IMR-90 (cell line): ENCODE measurements at regions not wholly inside any gene's neighbourhood (a gene's known extent, or its start where the extent isn't known, plus 50 kb on each side); places are given as distances from the start of the nearest gene placed in this dataset.

Source experiments
- ATAC-seq: fragments of 200-7000 bp; cut with Tn5 transposase; 2 replicates; pipeline ENCODE4 v1.9.1; 2020; ENCODE audit warnings: low read depth, mild to moderate bottlenecking, moderate library complexity
- BruUV-seq: library from RNA; stranded (reverse); fragments of 400-500 nt; replicated peaks from 2 replicates; lab custom pipeline; 2021; lab: Mats Ljungman, UMichigan
- CTCF ChIA-PET: fragments of 300-600 bp; formaldehyde crosslinking; extraction: SDS; loops from one replicate; lab custom pipeline; 2021; ENCODE audit warnings: antibody characterized with exemption; lab: Yijun Ruan, JAX
- POLR2A ChIA-PET: fragments of 300-600 bp; sonication (Branson Sonifier 250); formaldehyde crosslinking; loops from one replicate; lab custom pipeline; 2022; ENCODE audit warnings: antibody characterized with exemption; ENCODE audit not compliant: unreplicated experiment; lab: Charles Lee
- DNase-seq: peaks from one replicate; pipeline ENCODE4 v3.0.0; 2013
- H2AFZ ChIP-seq: replicated peaks from 2 replicates; pipeline ENCODE3; 2013; ENCODE audit warnings: low read length, mild to moderate bottlenecking; ENCODE audit not compliant: poor library complexity
- H2AK5ac ChIP-seq: 2 replicates; pipeline ENCODE4 v1.6.1; 2013; ENCODE audit warnings: low read depth, low read length, inconsistent platforms
- H2AK9ac ChIP-seq: replicated peaks from 2 replicates; pipeline ENCODE3; 2013; ENCODE audit warnings: mild to moderate bottlenecking, low read depth, low read length, moderate library complexity; ENCODE audit not compliant: poor library complexity
- H2BK120ac ChIP-seq: 2 replicates; pipeline ENCODE4 v1.6.1; 2013; ENCODE audit warnings: low read depth, low read length, inconsistent platforms
- H2BK15ac ChIP-seq: 3 replicates; pipeline ENCODE4 v1.6.1; 2013; ENCODE audit warnings: low read depth, low read length, inconsistent platforms
- H2BK20ac ChIP-seq: 2 replicates; pipeline ENCODE4 v1.6.1; 2013; ENCODE audit warnings: low read depth, mild to moderate bottlenecking, inconsistent platforms, low read length, moderate library complexity
- H2BK5ac ChIP-seq: 2 replicates; pipeline ENCODE4 v1.6.1; 2013; ENCODE audit warnings: mild to moderate bottlenecking, low read depth, low read length, inconsistent platforms; ENCODE audit not compliant: poor library complexity, severe bottlenecking
- H3K14ac ChIP-seq: replicated peaks from 2 replicates; pipeline ENCODE4 v1.6.1; 2013; ENCODE audit warnings: low read depth, low read length, inconsistent platforms
- H3K18ac ChIP-seq: 2 replicates; pipeline ENCODE4 v1.6.1; 2013; ENCODE audit warnings: low read depth, low read length, control low read depth
- H3K23ac ChIP-seq: 2 replicates; pipeline ENCODE4 v1.6.1; 2013; ENCODE audit warnings: low read depth, low read length, inconsistent platforms
- H3K27ac ChIP-seq: 2 replicates; pipeline ENCODE4 v1.5.1; 2013; ENCODE audit warnings: mild to moderate bottlenecking, control low read depth, low read length; ENCODE audit not compliant: insufficient read depth
- H3K27me3 ChIP-seq: 2 replicates; pipeline ENCODE4 v1.6.1; 2013; ENCODE audit warnings: low read length; ENCODE audit not compliant: control insufficient read depth, insufficient read depth
- H3K36me3 ChIP-seq: 2 replicates; pipeline ENCODE4 v1.6.1; 2013; ENCODE audit warnings: low read length, mixed read lengths; ENCODE audit not compliant: control insufficient read depth, insufficient read depth
- H3K4ac ChIP-seq: 2 replicates; pipeline ENCODE4 v1.6.1; 2013; ENCODE audit warnings: low read depth, low read length, inconsistent platforms
- H3K4me1 ChIP-seq: 2 replicates; pipeline ENCODE4 v1.6.1; 2013; ENCODE audit warnings: low read length, mixed read lengths; ENCODE audit not compliant: control insufficient read depth, insufficient read depth
- H3K4me2 ChIP-seq: 2 replicates; pipeline ENCODE4 v1.6.1; 2013; ENCODE audit warnings: low read depth, mild to moderate bottlenecking, control low read depth, low read length, moderate library complexity
- H3K4me3 ChIP-seq: 2 replicates; pipeline ENCODE4 v1.5.1; 2013; ENCODE audit warnings: low read depth, mild to moderate bottlenecking, control low read depth, low read length, moderate library complexity; ENCODE audit not compliant: insufficient read depth
- H3K56ac ChIP-seq: 2 replicates; pipeline ENCODE4 v1.6.1; 2013; ENCODE audit warnings: low read length, inconsistent platforms; ENCODE audit not compliant: insufficient read depth; ENCODE audit errors: extremely low read depth
- H3K79me1 ChIP-seq, 2 experiments: 2 replicates each; pipeline ENCODE4 v1.6.1; 2013; ENCODE audit warnings: low read length in 2 of 2, inconsistent platforms in 1 of 2, low read depth in 1 of 2
- H3K9ac ChIP-seq: 2 replicates; pipeline ENCODE4 v1.6.1; 2013; ENCODE audit warnings: low read depth, low read length, control low read depth
- H3K9me1 ChIP-seq: 2 replicates; pipeline ENCODE4 v1.6.1; 2013; ENCODE audit warnings: low read length, inconsistent platforms; ENCODE audit not compliant: insufficient read depth
- H3K9me3 ChIP-seq: 2 replicates; pipeline ENCODE4 v1.6.1; 2013; ENCODE audit warnings: low read length; ENCODE audit not compliant: control insufficient read depth, insufficient read depth
- H4K20me1 ChIP-seq: 2 replicates; pipeline ENCODE4 v1.6.1; 2013; ENCODE audit warnings: low read length, inconsistent platforms; ENCODE audit not compliant: insufficient read depth
- H4K5ac ChIP-seq: 2 replicates; pipeline ENCODE4 v1.6.1; 2013; ENCODE audit warnings: mild to moderate bottlenecking, low read depth, low read length, control low read depth
- H4K8ac ChIP-seq, 2 experiments: 2 replicates each; pipeline ENCODE4 v1.6.1; 2013; ENCODE audit warnings: low read depth in 2 of 2, low read length in 2 of 2, control low read depth in 1 of 2, inconsistent platforms in 1 of 2
- H4K91ac ChIP-seq: 2 replicates; pipeline ENCODE4 v1.6.1; 2013; ENCODE audit warnings: low read depth, low read length, inconsistent platforms; ENCODE audit not compliant: insufficient read depth
- ELK1 ChIP-seq: fragments of 150-350 bp; IDR thresholded peaks from 2 replicates; pipeline ENCODE4 v1.6.1; 2016; ENCODE audit warnings: low read depth, mild to moderate bottlenecking, low read length, moderate library complexity, borderline replicate concordance
- FOS ChIP-seq: fragments of 150-350 bp; IDR thresholded peaks from 2 replicates; pipeline ENCODE4 v1.6.1; 2016; ENCODE audit warnings: low read depth, low read length
- MAFK ChIP-seq: IDR thresholded peaks from 2 replicates; pipeline ENCODE4 v1.6.1; 2012; ENCODE audit warnings: low read depth, low read length, improper control_type of control experiment
- MAZ ChIP-seq: IDR thresholded peaks from 2 replicates; pipeline ENCODE4 v1.6.1; 2012; ENCODE audit warnings: low read depth, mild to moderate bottlenecking, low read length, improper control_type of control experiment, moderate library complexity, borderline replicate concordance
- MXI1 ChIP-seq: IDR thresholded peaks from 2 replicates; pipeline ENCODE4 v1.6.1; 2012; ENCODE audit warnings: low read depth, mild to moderate bottlenecking, low read length, moderate library complexity, borderline replicate concordance
- NFE2L2 ChIP-seq: fragments of 150-350 bp; IDR thresholded peaks from 2 replicates; pipeline ENCODE4 v1.6.1; 2016; ENCODE audit warnings: low read depth, mild to moderate bottlenecking, low read length
- RCOR1 ChIP-seq: IDR thresholded peaks from 2 replicates; pipeline ENCODE4 v1.6.1; 2012; ENCODE audit warnings: mild to moderate bottlenecking, low read length, improper control_type of control experiment; ENCODE audit not compliant: insufficient replicate concordance
- USF2 ChIP-seq: fragments of 150-350 bp; IDR thresholded peaks from 2 replicates; pipeline ENCODE4 v1.6.1; 2017; ENCODE audit warnings: mild to moderate bottlenecking, antibody characterized with exemption, low read length, low read depth
- whole genome bisulfite sequencing, 2 experiments: methylation state at CpG; one replicate each; pipeline versions ENCODE4 v1.1.5 to v1.1.7; 2013; ENCODE audit warnings: missing lambda C conversion rate in 2 of 2; ENCODE audit not compliant: insufficient read length in 1 of 2; ENCODE audit errors: extremely low coverage in 2 of 2; 5-methylcytosine and 5-hydroxymethylcytosine counted together
- dilution Hi-C: fragments of 300-500 bp; cut with HindIII; formaldehyde crosslinking; loops from one replicate; pipeline ENCODE4 v1.14.3; 2018; ENCODE audit warnings: low sequenced_read_pairs; ENCODE audit not compliant: unreplicated experiment
- in situ Hi-C: fragments of 300-500 bp; cut with MboI; formaldehyde crosslinking; loops from 3 replicates; pipeline ENCODE4 v1.14.3; 2019; ENCODE audit warnings: low sequenced_read_pairs, inconsistent platforms, mixed read lengths
- intact Hi-C: fragments of 100-400 bp; cut with micrococcal nuclease; formaldehyde crosslinking; loops from 2 replicates; pipeline ENCODE4 v1.10.0; 2022

GRCh38 chr6:14415452-14415851 is 297.9 kb downstream of the CD83 start:
- no peaks in the 10 kb centered on the region for H3K9me3 ChIP-seq
- H2BK5ac ChIP-seq: no peak overlapping the region
- H3K79me1 ChIP-seq: no peaks in the 10 kb centered on the region
- H3K14ac ChIP-seq: no peak overlapping the region
- DNase-seq (no peak), ATAC-seq (no peak)
- no peak overlapping the region for H3K27ac ChIP-seq
- in situ Hi-C loops: no loop called here
- H3K4ac ChIP-seq: no peak overlapping the region
- dilution Hi-C loops: no loop called here
- no peak overlapping the region for H4K8ac ChIP-seq
- H3K56ac ChIP-seq: no peak overlapping the region
- no TSS peak for BruUV-seq
- no peaks in the 10 kb centered on the region for H3K9me1 ChIP-seq
- no peak overlapping the region for H2BK15ac ChIP-seq
- ChIA-PET POLR2A (no interaction called here), CTCF (interaction anchor here (0.6 kb wide), 1 partner anchor 110 kb away, joined by 3 read pairs; no protein-coding TSS in a partner anchor)
- H3K9ac ChIP-seq: no peak overlapping the region
- WGBS, 2 experiments: no CpG with 5 or more reads among the region's 3 CpGs
- H2BK20ac ChIP-seq: no peak overlapping the region
- H2AK5ac ChIP-seq: no peak overlapping the region
- H2BK120ac ChIP-seq: no peak overlapping the region
- no peaks in the 10 kb centered on the region for H3K4me1 ChIP-seq
- no peak overlapping the region for H4K5ac ChIP-seq
- H4K91ac ChIP-seq: no peak overlapping the region
- H2AK9ac ChIP-seq: no peak overlapping the region
- no peak overlapping the region for H3K18ac ChIP-seq
- no peaks in the 10 kb centered on the region for H4K20me1 ChIP-seq
- H3K27me3 ChIP-seq: no peaks in the 10 kb centered on the region
- no peak overlapping the region for H3K4me3 ChIP-seq
- no peak overlapping the region for H2AFZ ChIP-seq
- H3K36me3 ChIP-seq: no peaks in the 10 kb centered on the region
- no peak overlapping the region for H3K4me2 ChIP-seq
- TF ChIP-seq MAFK (no peak), MXI1 (no peak), FOS (no peak), ELK1 (no peak), NFE2L2 (no peak), MAZ (no peak), USF2 (no peak), RCOR1 (no peak)
- no peak overlapping the region for H3K23ac ChIP-seq
- intact Hi-C loops: no loop called here
